AG04450 (cell line): ENCODE measurements at regions not wholly inside any gene's neighbourhood (a gene's known extent, or its start where the extent isn't known, plus 50 kb on each side); places are given as distances from the start of the nearest gene placed in this dataset.

Experiments
- CTCF ChIA-PET: fragments of 300-600, 350-600 bp; formaldehyde crosslinking; extraction: SDS; loops from one replicate; lab custom pipeline; 2022; ENCODE audit warnings: antibody characterized with exemption, inconsistent platforms; lab: Charles Lee
- POLR2A ChIA-PET: fragments of 350-600 bp; formaldehyde crosslinking; extraction: SDS; loops from one replicate; lab custom pipeline; 2021; ENCODE audit warnings: antibody characterized with exemption, inconsistent platforms; lab: Yijun Ruan, JAX
- DNase-seq: peaks from one replicate; pipeline ENCODE4 v3.0.0-alpha.2; 2011; ENCODE audit warnings: low read depth, low spot score
- H3K27ac ChIP-seq: one replicate; pipeline ENCODE4 v1.5.1; 2012; ENCODE audit warnings: low read depth, low read length, control low read depth
- H3K27me3 ChIP-seq: one replicate; pipeline ENCODE4 v1.6.0; 2012; ENCODE audit warnings: low read length; ENCODE audit not compliant: control insufficient read depth, insufficient read depth
- H3K4me3 ChIP-seq: 2 replicates; pipeline ENCODE4 v1.5.1; 2011; ENCODE audit warnings: mild to moderate bottlenecking, low read depth, low read length, control low read depth
- H3K9me3 ChIP-seq: 2 replicates; pipeline ENCODE4 v1.5.1; 2012; ENCODE audit warnings: low read length; ENCODE audit not compliant: control insufficient read depth, insufficient read depth
- TF ChIP-seq, protein P1 (sequence below): IDR thresholded peaks from 2 replicates; pipeline ENCODE4 v1.5.1; 2011; ENCODE audit warnings: low read depth, low read length, control low read depth, inconsistent platforms

- TF ChIP-seq, protein P1, sequence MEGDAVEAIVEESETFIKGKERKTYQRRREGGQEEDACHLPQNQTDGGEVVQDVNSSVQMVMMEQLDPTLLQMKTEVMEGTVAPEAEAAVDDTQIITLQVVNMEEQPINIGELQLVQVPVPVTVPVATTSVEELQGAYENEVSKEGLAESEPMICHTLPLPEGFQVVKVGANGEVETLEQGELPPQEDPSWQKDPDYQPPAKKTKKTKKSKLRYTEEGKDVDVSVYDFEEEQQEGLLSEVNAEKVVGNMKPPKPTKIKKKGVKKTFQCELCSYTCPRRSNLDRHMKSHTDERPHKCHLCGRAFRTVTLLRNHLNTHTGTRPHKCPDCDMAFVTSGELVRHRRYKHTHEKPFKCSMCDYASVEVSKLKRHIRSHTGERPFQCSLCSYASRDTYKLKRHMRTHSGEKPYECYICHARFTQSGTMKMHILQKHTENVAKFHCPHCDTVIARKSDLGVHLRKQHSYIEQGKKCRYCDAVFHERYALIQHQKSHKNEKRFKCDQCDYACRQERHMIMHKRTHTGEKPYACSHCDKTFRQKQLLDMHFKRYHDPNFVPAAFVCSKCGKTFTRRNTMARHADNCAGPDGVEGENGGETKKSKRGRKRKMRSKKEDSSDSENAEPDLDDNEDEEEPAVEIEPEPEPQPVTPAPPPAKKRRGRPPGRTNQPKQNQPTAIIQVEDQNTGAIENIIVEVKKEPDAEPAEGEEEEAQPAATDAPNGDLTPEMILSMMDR, result no peak
- H3K27me3 ChIP-seq, result no peaks in the 10 kb centered on the region
- POLR2A ChIA-PET, result no interaction called here
- DNase-seq, result no peak
- peaks cover 82% of the 10 kb centered on the region for H3K9me3 ChIP-seq
- no peak overlapping the region for H3K27ac ChIP-seq
- CTCF ChIA-PET, result no interaction called here
- no peak overlapping the region for H3K4me3 ChIP-seq
Measured at GRCh38 chr2:2870106-2870505, 507.5 kb downstream of the EIPR1 start.

GRCh38 chr2:2869553-2869952 lies 508.1 kb downstream of the EIPR1 start:
- H3K4me3 ChIP-seq, result no peak overlapping the region
- TF ChIP-seq, protein P1, result no peak
- no peak overlapping the region for H3K27ac ChIP-seq
- H3K27me3 ChIP-seq, result no peaks in the 10 kb centered on the region
- ChIA-PET CTCF (no interaction called here), POLR2A (no interaction called here)
- peaks cover 82% of the 10 kb centered on the region for H3K9me3 ChIP-seq
- DNase-seq, result no peak

DNA sequence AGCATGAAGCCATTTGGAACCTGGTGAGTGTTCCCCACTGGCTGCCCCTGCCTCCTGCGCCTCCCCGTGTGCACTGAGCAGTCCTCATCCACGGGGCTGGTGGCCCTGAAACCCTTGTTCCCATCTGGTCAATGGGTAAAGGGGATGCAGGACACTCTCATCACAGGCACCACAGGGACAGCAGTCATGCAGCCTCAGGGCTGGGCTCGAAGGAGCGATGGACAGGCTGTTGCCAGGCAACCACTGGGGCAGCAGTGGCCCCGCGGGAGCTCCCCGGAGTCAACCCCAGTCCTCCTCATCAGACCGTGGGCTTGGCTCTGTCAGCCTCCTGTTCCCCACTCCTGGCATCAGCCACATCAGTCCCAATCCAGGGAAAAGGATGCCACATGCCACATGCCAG lies 509.5 kb downstream of the EIPR1 start:
- ChIA-PET POLR2A (no interaction called here), CTCF (no interaction called here)
- Histone ChIP-seq H3K27ac (no peak overlapping the region), H3K27me3 (no peaks in the 10 kb centered on the region), H3K4me3 (no peak overlapping the region), H3K9me3 (peaks cover 81% of the 10 kb centered on the region)
- TF ChIP-seq, protein P1, result no peak
- no peak for DNase-seq

DNA sequence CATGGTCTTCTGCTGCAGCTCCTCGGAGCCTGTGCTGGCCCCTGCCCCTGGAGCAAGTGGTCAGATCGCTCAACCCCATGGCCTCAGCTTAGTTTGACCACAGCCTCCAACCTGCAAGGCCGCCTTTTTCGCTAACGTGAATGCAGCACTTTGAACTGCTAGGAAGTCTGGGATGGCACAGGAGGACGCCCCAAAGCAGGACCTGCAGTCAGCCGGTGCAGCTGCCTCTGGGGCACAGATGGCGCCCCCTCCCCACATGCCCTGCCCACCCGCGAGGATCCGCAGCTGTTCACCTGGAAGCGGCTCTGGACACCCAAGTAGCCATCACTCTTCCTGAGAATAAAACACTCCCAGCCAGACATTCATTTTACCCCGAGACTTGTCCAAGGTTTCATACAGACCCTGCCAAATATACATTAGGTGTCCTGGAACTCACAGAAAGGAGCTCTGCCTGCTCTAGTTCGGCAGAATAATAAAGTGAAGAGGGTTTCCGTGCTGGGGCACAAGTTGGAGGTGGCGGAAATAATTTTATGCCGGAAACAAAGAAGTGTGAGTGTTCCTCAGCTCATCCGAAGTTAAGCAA lies 510.1 kb downstream of the EIPR1 start:
- Histone ChIP-seq H3K9me3 (peaks cover 84% of the 10 kb centered on the region), H3K27ac (no peak overlapping the region), H3K27me3 (no peaks in the 10 kb centered on the region), H3K4me3 (no peak overlapping the region)
- TF ChIP-seq, protein P1, result no peak
- ChIA-PET CTCF (no interaction called here), POLR2A (no interaction called here)
- DNase-seq, result no peak

DNA sequence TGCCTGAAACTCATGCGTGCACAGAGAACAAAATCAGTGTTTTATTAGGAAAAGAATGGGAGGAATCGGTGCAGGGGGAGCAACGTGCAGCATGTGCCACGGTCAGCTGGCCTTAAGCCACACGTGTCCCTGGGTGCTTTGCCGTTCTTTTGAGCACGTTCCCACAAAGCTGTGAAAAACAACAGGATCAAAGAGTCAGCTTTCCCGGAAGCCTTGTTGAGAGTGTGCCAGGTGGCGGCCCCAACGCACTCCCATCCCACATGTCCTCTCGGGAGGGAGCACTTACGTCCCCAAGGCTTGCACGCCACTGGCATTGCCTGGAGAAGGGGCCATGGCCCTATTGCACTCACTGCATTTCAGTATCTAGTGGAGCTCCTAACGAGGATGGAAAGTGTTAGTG lies 511.2 kb downstream of the EIPR1 start:
- DNase-seq, result no peak
- no peak overlapping the region for H3K4me3 ChIP-seq
- ChIA-PET POLR2A (no interaction called here), CTCF (no interaction called here)
- H3K27me3 ChIP-seq, result no peaks in the 10 kb centered on the region
- H3K9me3 ChIP-seq, result peaks cover 86% of the 10 kb centered on the region
- H3K27ac ChIP-seq, result no peak overlapping the region
- TF ChIP-seq, protein P1, result no peak
